Mesendoderm (in vitro differentiated cells): ENCODE measurements at regions not wholly inside any gene's neighbourhood (a gene's known extent, or its start where the extent isn't known, plus 50 kb on each side); places are given as distances from the start of the nearest gene placed in this dataset.
"Not testable (repeated sequence)": the region's sequence is repeated elsewhere in the genome, so short reads cannot be mapped to it uniquely, and the experiment has no call there.

ENCODE experiments used
- DNase-seq: peaks from one replicate; pipeline ENCODE4 v3.0.0; 2013
- H2AK5ac ChIP-seq: 2 replicates; pipeline ENCODE4 v1.6.1; 2013; ENCODE audit warnings: low read length, inconsistent platforms
- H2BK120ac ChIP-seq: 2 replicates; pipeline ENCODE4 v1.6.1; 2013; ENCODE audit warnings: low read depth, mild to moderate bottlenecking, low read length, moderate library complexity, mixed read lengths
- H2BK15ac ChIP-seq: replicated peaks from 2 replicates; pipeline ENCODE4 v1.6.1; 2013; ENCODE audit warnings: low read depth, mild to moderate bottlenecking, moderate library complexity
- H2BK5ac ChIP-seq: 2 replicates; pipeline ENCODE4 v1.6.1; 2013; ENCODE audit warnings: low read length, inconsistent platforms
- H3K18ac ChIP-seq: 2 replicates; pipeline ENCODE4 v1.6.1; 2013; ENCODE audit warnings: mild to moderate bottlenecking, low read length, mixed read lengths
- H3K23ac ChIP-seq: one replicate; pipeline ENCODE4 v1.6.1; 2013; ENCODE audit warnings: low read length
- H3K27ac ChIP-seq: 2 replicates; pipeline ENCODE4 v1.5.1; 2013; ENCODE audit warnings: low read depth, mild to moderate bottlenecking, inconsistent platforms, low read length, moderate library complexity
- H3K27me3 ChIP-seq: 2 replicates; pipeline ENCODE4 v1.6.1; 2013; ENCODE audit warnings: low read length, control low read depth, mild to moderate bottlenecking, inconsistent platforms; ENCODE audit not compliant: insufficient read depth, poor library complexity
- H3K36me3 ChIP-seq: 2 replicates; pipeline ENCODE4 v1.6.1; 2013; ENCODE audit warnings: low read length, inconsistent platforms; ENCODE audit not compliant: control insufficient read depth, insufficient read depth
- H3K4ac ChIP-seq: one replicate; pipeline ENCODE4 v1.6.1; 2013; ENCODE audit warnings: low read depth, mild to moderate bottlenecking, low read length, moderate library complexity
- H3K4me1 ChIP-seq: 2 replicates; pipeline ENCODE4 v1.6.1; 2013; ENCODE audit warnings: low read depth, low read length, inconsistent platforms; ENCODE audit not compliant: control insufficient read depth
- H3K4me2 ChIP-seq: 2 replicates; pipeline ENCODE4 v1.6.1; 2013; ENCODE audit warnings: low read length
- H3K4me3 ChIP-seq: 2 replicates; pipeline ENCODE4 v1.5.1; 2013; ENCODE audit warnings: mild to moderate bottlenecking, low read length
- H3K56ac ChIP-seq: one replicate; pipeline ENCODE4 v1.6.1; 2013; ENCODE audit warnings: low read length
- H3K79me1 ChIP-seq: 2 replicates; pipeline ENCODE4 v1.6.1; 2013; ENCODE audit warnings: low read length, inconsistent platforms
- H3K79me2 ChIP-seq: 2 replicates; pipeline ENCODE4 v1.6.1; 2013; ENCODE audit warnings: mild to moderate bottlenecking, low read length; ENCODE audit not compliant: control insufficient read depth, insufficient read depth
- H3K9ac ChIP-seq: 2 replicates; pipeline ENCODE4 v1.6.1; 2013; ENCODE audit warnings: low read length, inconsistent platforms
- H4K5ac ChIP-seq: one replicate; pipeline ENCODE4 v1.6.1; 2013; ENCODE audit warnings: low read length
- H4K8ac ChIP-seq: one replicate; pipeline ENCODE4 v1.6.1; 2013; ENCODE audit warnings: low read depth, mild to moderate bottlenecking, control low read depth, low read length, moderate library complexity
- whole genome bisulfite sequencing: extraction: QIAGEN DNeasy Blood & Tissue Kit; methylation state at CpG from one replicate; pipeline ENCODE4 v1.1.7; 2013; ENCODE audit warnings: low lambda C conversion rate, missing lambda C conversion rate; ENCODE audit not compliant: insufficient coverage; ENCODE audit errors: extremely low coverage; 5-methylcytosine and 5-hydroxymethylcytosine counted together

GRCh38 chr13:79898202-79898826 lies 417.4 kb downstream of the NDFIP2 start:
- Histone ChIP-seq H3K4ac (no peak overlapping the region), H3K56ac (no peak overlapping the region), H3K36me3 (no peaks in the 10 kb centered on the region), H3K4me1 (peaks cover 2% of the 10 kb centered on the region), H2BK15ac (no peak overlapping the region), H3K27ac (no peak overlapping the region), H3K18ac (no peak overlapping the region), H4K8ac (no peak overlapping the region), H3K79me1 (no peaks in the 10 kb centered on the region), H3K27me3 (no peaks in the 10 kb centered on the region), H2AK5ac (no peak overlapping the region), H3K23ac (no peak overlapping the region), H4K5ac (no peak overlapping the region), H3K79me2 (no peaks in the 10 kb centered on the region), H3K9ac (no peak overlapping the region), H2BK5ac (no peak overlapping the region), H3K4me2 (no peak overlapping the region), H3K4me3 (no peak overlapping the region), H2BK120ac (no peak overlapping the region)
- DNase-seq: no peak
- WGBS: no CpG with 5 or more reads among the region's 2 CpGs

- Histone ChIP-seq H3K36me3 (no peaks in the 10 kb centered on the region), H2BK5ac (no peak overlapping the region), H2BK15ac (no peak overlapping the region), H3K27me3 (no peaks in the 10 kb centered on the region), H2BK120ac (no peak overlapping the region), H3K27ac (no peak overlapping the region), H3K9ac (no peak overlapping the region), H3K18ac (no peak overlapping the region), H3K4me2 (no peak overlapping the region), H4K5ac (no peak overlapping the region), H3K79me2 (no peaks in the 10 kb centered on the region), H2AK5ac (no peak overlapping the region), H3K4ac (no peak overlapping the region), H3K23ac (no peak overlapping the region), H4K8ac (no peak overlapping the region), H3K4me1 (peaks cover 2% of the 10 kb centered on the region), H3K4me3 (no peak overlapping the region), H3K79me1 (no peaks in the 10 kb centered on the region), H3K56ac (no peak overlapping the region)
- WGBS: no CpG with 5 or more reads among the region's 2 CpGs
- DNase-seq: no peak
These were observed 415.9 kb downstream of the NDFIP2 start for GRCh38 chr13:79896851-79897250.

GRCh38 chr13:79895416-79895815 lies 414.5 kb downstream of the NDFIP2 start:
- no peaks in the 10 kb centered on the region for H3K79me1 ChIP-seq

DNA sequence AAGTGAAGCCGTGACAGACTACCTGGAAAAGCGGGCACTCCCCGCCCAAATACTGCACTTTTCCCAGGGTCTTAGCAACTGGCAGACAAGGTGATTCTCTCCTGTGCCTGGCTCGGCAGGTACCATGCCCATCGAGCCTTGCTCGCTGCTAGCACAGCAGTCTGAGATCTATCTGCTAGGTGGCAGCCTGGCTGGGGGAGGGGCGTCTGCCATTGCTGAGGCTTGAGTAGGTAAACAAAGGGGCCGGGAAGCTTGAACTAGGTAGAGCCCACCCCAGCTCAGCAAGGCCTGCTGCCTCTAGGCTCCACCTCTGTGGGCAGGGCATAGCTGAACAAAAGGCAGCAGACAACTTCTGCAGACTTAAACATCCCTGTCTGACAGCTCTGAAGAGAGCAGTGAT lies 406.3 kb downstream of the NDFIP2 start:
- H3K23ac ChIP-seq: not testable (repeated sequence)

More at GRCh38 chr13:79895416-79895815, 414.5 kb downstream of the NDFIP2 start:
- Histone ChIP-seq H4K5ac (no peak overlapping the region), H2BK120ac (no peak overlapping the region), H3K27ac (no peak overlapping the region), H3K18ac (no peak overlapping the region), H4K8ac (no peak overlapping the region), H3K56ac (no peak overlapping the region), H3K4ac (no peak overlapping the region), H3K27me3 (no peaks in the 10 kb centered on the region), H3K79me2 (no peaks in the 10 kb centered on the region), H2AK5ac (no peak overlapping the region), H3K4me1 (no peaks in the 10 kb centered on the region), H2BK5ac (no peak overlapping the region), H3K4me3 (no peak overlapping the region), H3K36me3 (no peaks in the 10 kb centered on the region), H3K23ac (no peak overlapping the region), H3K4me2 (no peak overlapping the region), H2BK15ac (no peak overlapping the region), H3K9ac (no peak overlapping the region)
- WGBS: no CpG with 5 or more reads among the region's 6 CpGs
- no peak for DNase-seq

DNA sequence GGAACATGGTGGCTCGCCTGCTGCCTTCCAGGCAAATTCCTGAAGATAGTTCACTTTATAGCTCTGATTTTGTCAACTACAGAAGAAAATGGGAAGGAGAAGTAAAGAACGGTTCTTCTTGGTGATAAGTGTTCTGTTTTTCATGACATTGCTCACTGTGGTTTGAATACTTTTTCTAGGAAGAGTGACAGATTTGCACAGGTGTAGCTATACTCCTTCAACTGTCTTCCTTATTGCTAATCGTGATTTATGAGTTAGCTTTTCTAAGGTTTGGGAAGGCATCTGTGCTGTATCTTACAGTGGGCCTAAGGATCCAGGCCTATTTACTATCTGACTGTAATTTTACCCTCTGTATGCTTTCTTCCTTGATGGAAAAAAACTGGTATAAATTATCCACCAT lies 405.6 kb downstream of the NDFIP2 start:
- no peak overlapping the region for H2AK5ac ChIP-seq
- no peak overlapping the region for H2BK15ac ChIP-seq
- H3K9ac ChIP-seq: no peak overlapping the region
- no peak overlapping the region for H2BK120ac ChIP-seq
- H2BK5ac ChIP-seq: no peak overlapping the region
- no CpG with 5 or more reads among the region's 3 CpGs for WGBS
- H3K4me1 ChIP-seq: peaks cover 5% of the 10 kb centered on the region
- no peaks in the 10 kb centered on the region for H3K36me3 ChIP-seq
- H3K27ac ChIP-seq: no peak overlapping the region
- no peak overlapping the region for H3K4ac ChIP-seq
- H3K4me3 ChIP-seq: no peak overlapping the region
- no peak overlapping the region for H3K23ac ChIP-seq
- no peak overlapping the region for H4K5ac ChIP-seq
- H3K79me2 ChIP-seq: no peaks in the 10 kb centered on the region
- H3K27me3 ChIP-seq: no peaks in the 10 kb centered on the region
- no peaks in the 10 kb centered on the region for H3K79me1 ChIP-seq
- no peak for DNase-seq
- H4K8ac ChIP-seq: no peak overlapping the region
- H3K4me2 ChIP-seq: no peak overlapping the region
- no peak overlapping the region for H3K56ac ChIP-seq
- no peak overlapping the region for H3K18ac ChIP-seq

More for the DNA sequence above, 406.3 kb downstream of the NDFIP2 start:
- H4K8ac ChIP-seq, H3K4me1 ChIP-seq, H3K4ac ChIP-seq, H3K4me3 ChIP-seq, H2BK5ac ChIP-seq, H3K36me3 ChIP-seq, H2BK15ac ChIP-seq, H3K27me3 ChIP-seq, H4K5ac ChIP-seq, H3K27ac ChIP-seq, H2BK120ac ChIP-seq, H3K79me2 ChIP-seq, H3K56ac ChIP-seq, H3K9ac ChIP-seq, H3K79me1 ChIP-seq, H2AK5ac ChIP-seq, H3K18ac ChIP-seq, H3K4me2 ChIP-seq: not testable (repeated sequence)
- WGBS: no CpG with 5 or more reads among the region's 8 CpGs
- peak; percentile 35 for DNase-seq

DNA sequence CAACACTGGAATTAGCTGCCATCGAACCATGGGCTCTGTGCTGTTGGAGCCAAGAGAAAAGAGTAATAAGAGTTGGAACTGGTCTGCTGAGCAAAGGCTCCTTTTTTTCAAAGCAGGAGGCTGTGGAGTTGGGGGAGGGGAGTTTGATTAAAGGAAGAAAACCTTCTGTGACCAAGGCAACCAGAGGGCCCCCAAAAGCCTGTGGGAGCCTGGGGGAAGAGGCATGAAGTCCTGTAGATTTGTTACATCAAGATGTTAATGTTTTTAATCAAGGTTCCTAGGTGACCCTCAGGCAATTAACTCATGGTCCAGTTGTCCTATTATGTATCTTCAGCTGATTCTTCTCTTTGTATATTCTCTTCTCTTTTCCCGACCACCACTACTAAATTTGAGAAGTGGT lies 403.9 kb downstream of the NDFIP2 start:
- no CpG with 5 or more reads among the region's 2 CpGs for WGBS
- no peak overlapping the region for H3K27ac ChIP-seq
- no peaks in the 10 kb centered on the region for H3K79me1 ChIP-seq
- H3K36me3 ChIP-seq: no peaks in the 10 kb centered on the region
- no peaks in the 10 kb centered on the region for H3K79me2 ChIP-seq
- H4K8ac ChIP-seq: no peak overlapping the region
- no peak overlapping the region for H3K56ac ChIP-seq
- no peak overlapping the region for H3K4me2 ChIP-seq
- H3K4ac ChIP-seq: peak overlapping the region; percentile 6
- H3K27me3 ChIP-seq: no peaks in the 10 kb centered on the region
- H3K4me1 ChIP-seq: peaks cover 5% of the 10 kb centered on the region
- H3K23ac ChIP-seq: no peak overlapping the region
- H3K4me3 ChIP-seq: no peak overlapping the region
- peak; percentile 30 for DNase-seq
- no peak overlapping the region for H3K9ac ChIP-seq
- H2BK120ac ChIP-seq: no peak overlapping the region
- H3K18ac ChIP-seq: peak overlapping the region; percentile 65
- no peak overlapping the region for H4K5ac ChIP-seq
- H2AK5ac ChIP-seq: no peak overlapping the region
- H2BK15ac ChIP-seq: no peak overlapping the region
- H2BK5ac ChIP-seq: no peak overlapping the region
